A549 (cell line): ENCODE measurements at regions not wholly inside any gene's neighbourhood (a gene's known extent, or its start where the extent isn't known, plus 50 kb on each side); places are given as distances from the start of the nearest gene placed in this dataset.

Experiments
- ATAC-seq, 2 experiments: fragments of 200-7000 bp in 1 of 2; fragments of >200 bp in 1 of 2; cut with Nextera tagmentation in 1 of 2; cut with Tn5 transposase in 1 of 2; 3 replicates each; pipeline versions ENCODE4 v1.8.0 to v1.9.1; 2018 to 2020; ENCODE audit warnings: mild to moderate bottlenecking in 1 of 2, moderate library complexity in 1 of 2
- CTCF ChIA-PET: fragments of 300-600 bp; sonication (Branson Sonifier 250); formaldehyde crosslinking; extraction: SDS; loops from one replicate; lab custom pipeline; 2021; ENCODE audit warnings: antibody characterized with exemption, inconsistent platforms; lab: Yijun Ruan, JAX
- POLR2A ChIA-PET: fragments of 350-600 bp; formaldehyde crosslinking; extraction: SDS; loops from one replicate; lab custom pipeline; 2021; ENCODE audit warnings: antibody characterized with exemption, inconsistent platforms; lab: Yijun Ruan, JAX
- DNase-seq, 2 experiments: peaks; one replicate each; pipeline versions ENCODE4 v3.0.0 to v3.0.0-alpha.2; 2011 to 2016; ENCODE audit warnings: low read depth in 1 of 2, low spot score in 1 of 2
- FAIRE-seq: peaks from 2 replicates; lab custom pipeline; 2011; peaks lifted over from hg19 to GRCh38; lab: Jason Lieb, UNC
- H3K27ac ChIP-seq, 2 experiments: fragments of >200 bp; sonication (Bioruptor Twin); formaldehyde crosslinking; 3 replicates each; pipeline ENCODE4 v1.5.1; 2016 to 2017
- H3K4me1 ChIP-seq: fragments of >200 bp; sonication (Bioruptor Twin); formaldehyde crosslinking; 3 replicates; pipeline ENCODE4 v1.6.1; 2016
- H3K4me2 ChIP-seq: fragments of >200 bp; sonication (Bioruptor Twin); formaldehyde crosslinking; 3 replicates; pipeline ENCODE4 v1.6.1; 2016
- H3K4me3 ChIP-seq: fragments of >200 bp; sonication (Bioruptor Twin); formaldehyde crosslinking; 3 replicates; pipeline ENCODE4 v1.5.1; 2016
- H3K9me3 ChIP-seq: fragments of >200 bp; sonication (Bioruptor Twin); formaldehyde crosslinking; 3 replicates; pipeline ENCODE4 v1.6.1; 2016
- BHLHE40 ChIP-seq: IDR thresholded peaks from 2 replicates; pipeline ENCODE4 v1.6.1; 2012; ENCODE audit warnings: low read depth, low read length, inconsistent platforms
- CBX2 ChIP-seq: fragments of 200-600 bp; sonication (generic); IDR thresholded peaks from 2 replicates; pipeline ENCODE4 v1.6.1; 2016; ENCODE audit warnings: low read depth, mild to moderate bottlenecking, borderline replicate concordance
- CHD2 ChIP-seq: fragments of 150-350 bp; IDR thresholded peaks from 2 replicates; pipeline ENCODE4 v1.6.1; 2014; ENCODE audit warnings: low read length; ENCODE audit not compliant: partially characterized antibody
- CHD4 ChIP-seq: fragments of 200-600 bp; sonication (generic); IDR thresholded peaks from 2 replicates; pipeline ENCODE4 v1.6.1; 2016; ENCODE audit warnings: antibody characterized with exemption, mild to moderate bottlenecking, borderline replicate concordance
- EHMT2 ChIP-seq: fragments of 200-600 bp; sonication (generic); IDR thresholded peaks from 2 replicates; pipeline ENCODE4 v1.6.1; 2016; ENCODE audit warnings: antibody characterized with exemption, low read depth, mild to moderate bottlenecking, moderate library complexity
- EP300 ChIP-seq, 2 experiments: fragments of >200 bp; sonication (Bioruptor Twin); formaldehyde crosslinking; IDR thresholded peaks; 2 replicates in 1 of 2; 3 replicates in 1 of 2; pipeline ENCODE4 v1.6.1; 2016 to 2017
- ESRRA ChIP-seq: fragments of 150-350 bp; IDR thresholded peaks from 2 replicates; pipeline ENCODE4 v1.6.1; 2014; ENCODE audit warnings: mild to moderate bottlenecking, low read length, borderline replicate concordance
- FOSB ChIP-seq: fragments of 250-450 bp; sonication (Bioruptor Pico); IDR thresholded peaks from 2 replicates; pipeline ENCODE4 v1.5.0; 2020; ENCODE audit warnings: mild to moderate bottlenecking, moderate library complexity
- FOSL2 ChIP-seq, 2 experiments: fragments of 450-650 bp in 1 of 2; fragments of >200 bp in 1 of 2; sonication (Bioruptor Twin) in 1 of 2; formaldehyde crosslinking; IDR thresholded peaks; 2 replicates each; pipeline versions ENCODE4 v1.5.0 to v1.6.1; 2016 to 2020; ENCODE audit warnings: mild to moderate bottlenecking in 1 of 2, moderate library complexity in 1 of 2
- HDAC2 ChIP-seq: fragments of 200-600 bp; sonication (generic); IDR thresholded peaks from 2 replicates; pipeline ENCODE4 v1.6.1; 2016
- HEYL ChIP-seq: fragments of 250-450 bp; sonication (Bioruptor Pico); IDR thresholded peaks from 2 replicates; pipeline ENCODE4 v1.8.0; 2021; ENCODE audit warnings: mild to moderate bottlenecking, moderate library complexity
- HOXA7 ChIP-seq: fragments of 250-450 bp; sonication (Bioruptor Pico); IDR thresholded peaks from 2 replicates; pipeline ENCODE4 v1.5.0; 2020; ENCODE audit warnings: mild to moderate bottlenecking, moderate library complexity
- HOXB5 ChIP-seq: fragments of 250-450 bp; sonication (Bioruptor Pico); IDR thresholded peaks from 2 replicates; pipeline ENCODE4 v1.5.0; 2020; ENCODE audit warnings: mild to moderate bottlenecking, moderate library complexity
- JUNB ChIP-seq: fragments of >200 bp; sonication (Bioruptor Twin); formaldehyde crosslinking; IDR thresholded peaks from 2 replicates; pipeline ENCODE4 v1.6.1; 2016
- MYC ChIP-seq: IDR thresholded peaks from 2 replicates; pipeline ENCODE4 v1.6.1; 2012; ENCODE audit warnings: mild to moderate bottlenecking, inconsistent platforms, low read length, improper control_type of control experiment, borderline replicate concordance
- NFE2L2 ChIP-seq: fragments of 150-350 bp; conservative IDR thresholded peaks from 2 replicates; pipeline ENCODE4 v1.6.1; 2014; ENCODE audit warnings: low read length
- NPAS2 ChIP-seq: fragments of 250-450 bp; sonication (Bioruptor Pico); IDR thresholded peaks from 2 replicates; pipeline ENCODE4 v1.8.0; 2022; ENCODE audit warnings: mild to moderate bottlenecking, moderate library complexity, borderline replicate concordance
- PHF8 ChIP-seq: fragments of 200-600 bp; sonication (generic); IDR thresholded peaks from 2 replicates; pipeline ENCODE4 v1.6.1; 2016; ENCODE audit warnings: low read depth, mild to moderate bottlenecking, antibody characterized with exemption, moderate library complexity, borderline replicate concordance
- POLR2AphosphoS2 ChIP-seq: conservative IDR thresholded peaks from 2 replicates; pipeline ENCODE4 v1.6.1; 2012; ENCODE audit warnings: low read length, improper control_type of control experiment, inconsistent platforms
- RARB ChIP-seq: fragments of 250-450 bp; sonication (Bioruptor Pico); IDR thresholded peaks from 2 replicates; pipeline ENCODE4 v1.8.0; 2021; ENCODE audit warnings: mild to moderate bottlenecking, moderate library complexity
- RNF2 ChIP-seq: fragments of 200-600 bp; sonication (generic); IDR thresholded peaks from 2 replicates; pipeline ENCODE4 v1.6.1; 2016; ENCODE audit warnings: low read depth, mild to moderate bottlenecking, antibody characterized with exemption, moderate library complexity, borderline replicate concordance
- SMC3 ChIP-seq: fragments of >200 bp; sonication (Bioruptor Twin); formaldehyde crosslinking; IDR thresholded peaks from 3 replicates; pipeline ENCODE4 v1.6.1; 2018; ENCODE audit warnings: inconsistent platforms
- TFCP2L1 ChIP-seq: fragments of 250-450 bp; sonication (Bioruptor Pico); IDR thresholded peaks from 2 replicates; pipeline ENCODE4 v1.5.0; 2021; ENCODE audit warnings: mild to moderate bottlenecking
- ZFP36 ChIP-seq: fragments of 450-650 bp; IDR thresholded peaks from 2 replicates; pipeline ENCODE4 v1.6.1; 2014; ENCODE audit warnings: borderline replicate concordance; ENCODE audit not compliant: partially characterized antibody
- WGBS: methylation state at CpG from one replicate; pipeline ENCODE4 v1.1.6; 2017; ENCODE audit errors: missing lambda C conversion rate; 5-methylcytosine and 5-hydroxymethylcytosine counted together
- TF ChIP-seq, protein P1 (sequence below): fragments of >200 bp; sonication (Bioruptor Twin); formaldehyde crosslinking; IDR thresholded peaks from 3 replicates; pipeline ENCODE4 v1.5.1; 2016
- TF ChIP-seq, protein P2 (sequence below): fragments of 250-450 bp; sonication (Bioruptor Pico); IDR thresholded peaks from 2 replicates; pipeline ENCODE4 v1.5.0; 2021; ENCODE audit warnings: mild to moderate bottlenecking, moderate library complexity, borderline replicate concordance

DNA sequence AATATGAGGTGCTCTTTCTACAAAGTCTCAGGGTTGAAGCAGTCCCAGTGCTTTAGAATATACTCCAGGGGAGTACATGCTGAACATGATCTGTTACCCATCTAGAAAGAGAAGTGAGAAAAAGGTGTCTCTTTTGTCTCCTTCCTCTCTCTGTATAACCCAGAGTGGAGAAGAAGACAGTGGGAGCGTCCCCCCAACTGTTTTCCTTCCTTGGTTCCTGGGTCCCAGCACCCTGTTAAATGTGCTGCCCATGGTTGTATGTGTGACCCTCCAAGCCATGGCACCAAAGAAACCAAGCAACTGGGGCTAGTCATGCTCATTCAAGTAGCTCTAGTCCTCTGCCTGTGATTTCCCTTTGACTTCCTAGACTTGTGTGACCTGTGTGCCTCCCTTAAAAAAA, 683.7 kb downstream of the TBL1XR1 start:
- FAIRE-seq: no peak
- TF ChIP-seq HOXA7 (CRISPR knock-in tag): no peak
- no peak for TF ChIP-seq TFCP2L1 (CRISPR knock-in tag)
- no peak for TF ChIP-seq CHD4
- no peak for TF ChIP-seq NPAS2 (CRISPR knock-in tag)
- no peak for TF ChIP-seq SMC3
- no peak for TF ChIP-seq FOSL2 (IDR thresholded peaks at IDR 0.05)
- TF ChIP-seq FOSL2 (CRISPR knock-in tag; IDR thresholded peaks at IDR 0.05): no peak
- no peak for TF ChIP-seq CHD2
- TF ChIP-seq NFE2L2: no peak
- no peak for DNase-seq
- Histone ChIP-seq H3K4me1 (no peaks in the 10 kb centered on the region), H3K9me3 (peaks cover 4% of the 10 kb centered on the region; the same call in 1 of the 3 replicates), H3K27ac (no peak overlapping the region), H3K4me2 (no peak overlapping the region), H3K4me3 (no peak overlapping the region)
- CTCF ChIA-PET: no interaction called here
- ATAC-seq: no peak
- WGBS: 11% methylated on average over 1 of the region's 1 CpG
- POLR2A ChIA-PET: no interaction called here

- no peaks in the 10 kb centered on the region for H3K4me1 ChIP-seq
- H3K4me2 ChIP-seq: no peak overlapping the region
- POLR2A ChIA-PET: no interaction called here
- FAIRE-seq: no peak
- 0% methylated on average over 1 of the region's 1 CpG for WGBS
- TF ChIP-seq, protein P1, sequence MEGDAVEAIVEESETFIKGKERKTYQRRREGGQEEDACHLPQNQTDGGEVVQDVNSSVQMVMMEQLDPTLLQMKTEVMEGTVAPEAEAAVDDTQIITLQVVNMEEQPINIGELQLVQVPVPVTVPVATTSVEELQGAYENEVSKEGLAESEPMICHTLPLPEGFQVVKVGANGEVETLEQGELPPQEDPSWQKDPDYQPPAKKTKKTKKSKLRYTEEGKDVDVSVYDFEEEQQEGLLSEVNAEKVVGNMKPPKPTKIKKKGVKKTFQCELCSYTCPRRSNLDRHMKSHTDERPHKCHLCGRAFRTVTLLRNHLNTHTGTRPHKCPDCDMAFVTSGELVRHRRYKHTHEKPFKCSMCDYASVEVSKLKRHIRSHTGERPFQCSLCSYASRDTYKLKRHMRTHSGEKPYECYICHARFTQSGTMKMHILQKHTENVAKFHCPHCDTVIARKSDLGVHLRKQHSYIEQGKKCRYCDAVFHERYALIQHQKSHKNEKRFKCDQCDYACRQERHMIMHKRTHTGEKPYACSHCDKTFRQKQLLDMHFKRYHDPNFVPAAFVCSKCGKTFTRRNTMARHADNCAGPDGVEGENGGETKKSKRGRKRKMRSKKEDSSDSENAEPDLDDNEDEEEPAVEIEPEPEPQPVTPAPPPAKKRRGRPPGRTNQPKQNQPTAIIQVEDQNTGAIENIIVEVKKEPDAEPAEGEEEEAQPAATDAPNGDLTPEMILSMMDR: no peak
- no peak for TF ChIP-seq HOXA7 (CRISPR knock-in tag)
- no peak for TF ChIP-seq BHLHE40
- no peak for TF ChIP-seq ZFP36
- TF ChIP-seq CBX2: no peak
- TF ChIP-seq, all 56 proteins: peak for 0
- Histone ChIP-seq H3K9me3 (peaks cover 4% of the 10 kb centered on the region; the same call in 1 of the 3 replicates), H3K4me3 (no peak overlapping the region), H3K27ac (no peak overlapping the region)
- ATAC-seq (no peak), DNase-seq (no peak)
- CTCF ChIA-PET: no interaction called here
These were observed 685.2 kb downstream of the TBL1XR1 start for GRCh38 chr3:176512037-176512436.

DNA sequence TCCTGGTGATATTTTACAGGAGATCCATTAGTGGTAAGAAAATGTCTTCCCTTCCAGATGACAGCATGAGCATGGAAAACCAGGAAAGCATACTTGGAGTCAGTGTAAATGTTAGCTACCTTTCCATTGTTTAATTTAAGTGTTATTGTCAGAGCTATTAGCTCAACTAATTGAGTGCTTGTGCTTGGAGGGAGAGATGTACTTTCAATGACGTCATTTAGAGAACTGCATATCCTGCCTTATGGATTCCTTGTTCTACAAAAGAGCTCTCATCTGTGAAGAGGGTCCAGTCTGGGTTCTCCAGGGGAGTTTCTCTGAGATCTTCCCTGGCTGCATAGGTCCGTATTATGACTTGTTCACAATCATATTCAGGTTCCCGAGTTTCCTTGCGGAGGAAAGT, 687.2 kb downstream of the TBL1XR1 start:
- Histone ChIP-seq H3K4me1 (no peaks in the 10 kb centered on the region), H3K4me2 (no peak overlapping the region), H3K4me3 (no peak overlapping the region), H3K27ac (no peak overlapping the region), H3K9me3 (peaks cover 4% of the 10 kb centered on the region; the same call in 1 of the 3 replicates)
- 29% methylated on average over 4 of the region's 4 CpGs for WGBS
- DNase-seq (no peak), FAIRE-seq (no peak), ATAC-seq (no peak)
- TF ChIP-seq EHMT2 (no peak), NPAS2 (CRISPR knock-in tag) (no peak), TFCP2L1 (CRISPR knock-in tag) (no peak), RARB (CRISPR knock-in tag) (no peak), EP300 (IDR thresholded peaks at IDR 0.05) (no peak), JUNB (no peak)
- POLR2A ChIA-PET: no interaction called here
- CTCF ChIA-PET: no interaction called here

GRCh38 chr3:176505878-176506621, 691.2 kb downstream of the TBL1XR1 start:
- FAIRE-seq: no peak
- 28% methylated on average over 6 of the region's 9 CpGs for WGBS
- no peak overlapping the region for H3K4me3 ChIP-seq
- H3K9me3 ChIP-seq: no peaks in the 10 kb centered on the region
- POLR2A ChIA-PET: no interaction called here
- no peak overlapping the region for H3K4me2 ChIP-seq
- DNase-seq: no peak
- H3K27ac ChIP-seq: no peak overlapping the region
- no peak for ATAC-seq
- CTCF ChIA-PET: no interaction called here
- H3K4me1 ChIP-seq: no peaks in the 10 kb centered on the region
- TF ChIP-seq FOSB (CRISPR knock-in tag) (no peak), MYC (no peak), HEYL (no peak), TFCP2L1 (CRISPR knock-in tag) (no peak), RNF2 (no peak), EP300 (IDR thresholded peaks at IDR 0.05) (no peak), CHD4 (no peak), CBX2 (no peak), ESRRA (no peak), ZFP36 (no peak), PHF8 (no peak), POLR2AphosphoS2 (no peak), HOXB5 (CRISPR knock-in tag) (no peak), HDAC2 (no peak), JUNB (no peak), BHLHE40 (no peak)
- TF ChIP-seq, protein P2, sequence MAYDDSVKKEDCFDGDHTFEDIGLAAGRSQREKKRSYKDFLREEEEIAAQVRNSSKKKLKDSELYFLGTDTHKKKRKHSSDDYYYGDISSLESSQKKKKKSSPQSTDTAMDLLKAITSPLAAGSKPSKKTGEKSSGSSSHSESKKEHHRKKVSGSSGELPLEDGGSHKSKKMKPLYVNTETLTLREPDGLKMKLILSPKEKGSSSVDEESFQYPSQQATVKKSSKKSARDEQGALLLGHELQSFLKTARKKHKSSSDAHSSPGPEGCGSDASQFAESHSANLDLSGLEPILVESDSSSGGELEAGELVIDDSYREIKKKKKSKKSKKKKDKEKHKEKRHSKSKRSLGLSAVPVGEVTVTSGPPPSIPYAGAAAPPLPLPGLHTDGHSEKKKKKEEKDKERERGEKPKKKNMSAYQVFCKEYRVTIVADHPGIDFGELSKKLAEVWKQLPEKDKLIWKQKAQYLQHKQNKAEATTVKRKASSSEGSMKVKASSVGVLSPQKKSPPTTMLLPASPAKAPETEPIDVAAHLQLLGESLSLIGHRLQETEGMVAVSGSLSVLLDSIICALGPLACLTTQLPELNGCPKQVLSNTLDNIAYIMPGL (CRISPR knock-in tag): no peak
